Natural killer cell (primary cell): ENCODE measurements at regions not wholly inside any gene's neighbourhood (a gene's known extent, or its start where the extent isn't known, plus 50 kb on each side); places are given as distances from the start of the nearest gene placed in this dataset.
"Not testable (repeated sequence)": the region's sequence is repeated elsewhere in the genome, so short reads cannot be mapped to it uniquely, and the experiment has no call there.

ENCODE experiments used
- ATAC-seq, 3 donors: fragments of 150-1000 bp in 2 of 3; fragments of 200-7000 bp in 1 of 3; cut with Tn5 transposase; 1 replicate in 1 of 3; 2 replicates in 2 of 3; pipeline ENCODE4 v1.10.0; 2021; ENCODE audit warnings: mild to moderate bottlenecking in 2 of 3, moderate library complexity in 2 of 3
- DNase-seq, 2 donors: peaks; one replicate each; pipeline versions ENCODE4 v3.0.0 to v3.0.0-alpha.2; 2013 to 2021; ENCODE audit warnings: mixed read lengths in 1 of 2
- H3K27ac ChIP-seq: one replicate; pipeline ENCODE4 v1.5.1; 2013; ENCODE audit warnings: mild to moderate bottlenecking, low read length
- H3K27me3 ChIP-seq: one replicate; pipeline ENCODE4 v1.6.1; 2013; ENCODE audit warnings: low read length; ENCODE audit not compliant: control insufficient read depth, insufficient read depth
- H3K36me3 ChIP-seq: one replicate; pipeline ENCODE4 v1.6.1; 2013; ENCODE audit warnings: low read length; ENCODE audit not compliant: control insufficient read depth, insufficient read depth
- H3K4me1 ChIP-seq: one replicate; pipeline ENCODE4 v1.6.1; 2013; ENCODE audit warnings: low read length; ENCODE audit not compliant: control insufficient read depth, insufficient read depth
- H3K4me3 ChIP-seq: one replicate; pipeline ENCODE4 v1.5.1; 2013; ENCODE audit warnings: low read length
- H3K9me3 ChIP-seq: one replicate; pipeline ENCODE4 v1.6.1; 2013; ENCODE audit warnings: low read length; ENCODE audit not compliant: control insufficient read depth, insufficient read depth
- H3K27ac Mint-ChIP-seq, 2 donors: one replicate each; pipeline ENCODE4 v1.8.0; 2022; ENCODE audit warnings: mild to moderate bottlenecking in 2 of 2, mixed read lengths in 2 of 2, moderate library complexity in 1 of 2
- H3K27me3 Mint-ChIP-seq, 2 donors: one replicate each; pipeline ENCODE4 v1.8.0; 2022; ENCODE audit warnings: low read depth in 2 of 2, mixed read lengths in 2 of 2
- H3K36me3 Mint-ChIP-seq: one replicate; pipeline ENCODE4 v1.8.0; 2022; ENCODE audit warnings: mixed read lengths
- H3K4me1 Mint-ChIP-seq, 2 donors: one replicate each; pipeline ENCODE4 v1.8.0; 2022; ENCODE audit warnings: mixed read lengths in 2 of 2
- H3K4me3 Mint-ChIP-seq: one replicate; pipeline ENCODE4 v1.8.0; 2022; ENCODE audit warnings: mild to moderate bottlenecking, moderate library complexity, mixed read lengths
- H3K9me3 Mint-ChIP-seq, 2 donors: one replicate each; pipeline ENCODE4 v1.8.0; 2022; ENCODE audit warnings: mixed read lengths in 2 of 2
- WGBS: methylation state at CpG from one replicate; pipeline ENCODE4 v1.1.7; 2013; ENCODE audit warnings: missing lambda C conversion rate; ENCODE audit not compliant: insufficient coverage; 5-methylcytosine and 5-hydroxymethylcytosine counted together
- intact Hi-C: fragments of 100-400 bp; cut with micrococcal nuclease; formaldehyde crosslinking; loops from one replicate; pipeline ENCODE4 v1.14.2; 2022

- H3K36me3 ChIP-seq, H3K27ac Mint-ChIP-seq, H3K27me3 Mint-ChIP-seq, H3K36me3 Mint-ChIP-seq, H3K4me3 ChIP-seq, H3K27me3 ChIP-seq, H3K9me3 Mint-ChIP-seq, ATAC-seq, H3K27ac ChIP-seq, H3K4me1 Mint-ChIP-seq, H3K9me3 ChIP-seq, H3K4me1 ChIP-seq, DNase-seq, H3K4me3 Mint-ChIP-seq, intact Hi-C loops: not testable (repeated sequence)
- WGBS: no CpG with 5 or more reads among the region's 1 CpG
Measured at GRCh38 chr10:46645110-46645509, 66.2 kb downstream of the SYT15 start.

GRCh38 chr10:46646132-46646531 lies 67.2 kb downstream of the SYT15 start:
- H3K4me3 Mint-ChIP-seq, intact Hi-C loops, H3K9me3 ChIP-seq, H3K27ac ChIP-seq, H3K27me3 ChIP-seq, H3K4me3 ChIP-seq, DNase-seq, H3K4me1 ChIP-seq, H3K4me1 Mint-ChIP-seq, H3K27me3 Mint-ChIP-seq, H3K36me3 ChIP-seq, H3K27ac Mint-ChIP-seq, H3K36me3 Mint-ChIP-seq, ATAC-seq, H3K9me3 Mint-ChIP-seq: not testable (repeated sequence)
- no CpG with 5 or more reads among the region's 3 CpGs for WGBS

DNA sequence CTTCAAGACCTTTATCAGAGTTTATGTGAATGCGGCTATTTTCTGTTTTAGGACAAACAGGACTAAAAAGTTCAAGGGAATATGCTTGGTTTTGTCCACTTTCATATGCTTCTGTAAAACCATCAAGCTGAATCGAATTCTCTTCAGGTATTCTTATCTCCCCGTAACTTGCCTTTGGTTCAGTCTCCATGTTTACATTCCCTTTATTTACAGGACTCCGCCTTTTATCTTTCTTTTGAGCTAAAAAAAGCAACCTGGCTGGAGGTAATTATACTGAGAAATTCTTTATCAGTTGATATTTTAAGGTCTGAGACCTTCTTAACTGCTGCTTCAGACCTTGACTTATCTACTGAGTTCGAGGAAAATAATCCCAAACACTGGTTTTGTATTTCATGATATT lies 72.0 kb downstream of the SYT15 start:
- H3K9me3 Mint-ChIP-seq, H3K4me3 ChIP-seq, H3K36me3 ChIP-seq, H3K4me3 Mint-ChIP-seq, H3K27me3 ChIP-seq, H3K9me3 ChIP-seq, intact Hi-C loops, H3K4me1 Mint-ChIP-seq, DNase-seq, H3K4me1 ChIP-seq, ATAC-seq, H3K27ac ChIP-seq, H3K27ac Mint-ChIP-seq, H3K27me3 Mint-ChIP-seq, H3K36me3 Mint-ChIP-seq: not testable (repeated sequence)
- WGBS: no CpG with 5 or more reads among the region's 5 CpGs

DNA sequence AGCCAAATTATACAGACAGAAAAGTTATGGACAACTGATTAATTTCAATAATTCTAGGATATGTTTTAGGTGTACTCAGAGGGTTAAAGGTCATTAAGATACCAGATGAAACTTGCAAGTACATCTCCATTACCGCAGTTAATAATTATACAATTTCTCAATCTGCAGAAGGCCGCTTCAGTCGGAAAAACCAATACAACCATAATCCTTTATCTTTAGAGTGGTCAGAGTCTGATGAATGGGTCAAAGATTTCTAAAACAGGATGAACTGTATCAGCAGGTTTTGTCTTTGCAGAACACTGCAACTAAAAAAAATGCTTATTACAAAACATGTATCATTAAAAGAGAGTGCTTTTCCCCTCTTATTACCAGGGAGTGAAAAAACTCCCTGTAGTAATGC lies 78.5 kb downstream of the SYT15 start:
- H3K36me3 Mint-ChIP-seq, H3K4me3 ChIP-seq, H3K9me3 Mint-ChIP-seq, intact Hi-C loops, H3K4me1 ChIP-seq, DNase-seq, H3K4me3 Mint-ChIP-seq, H3K4me1 Mint-ChIP-seq, H3K9me3 ChIP-seq, ATAC-seq, H3K27ac Mint-ChIP-seq, H3K27me3 ChIP-seq, H3K27me3 Mint-ChIP-seq, H3K36me3 ChIP-seq, H3K27ac ChIP-seq: not testable (repeated sequence)
- no CpG with 5 or more reads among the region's 3 CpGs for WGBS

- H3K36me3 Mint-ChIP-seq, H3K27me3 ChIP-seq, ATAC-seq, H3K4me1 Mint-ChIP-seq, DNase-seq, H3K9me3 ChIP-seq, H3K4me3 Mint-ChIP-seq, H3K27ac Mint-ChIP-seq, H3K4me3 ChIP-seq, intact Hi-C loops, H3K27ac ChIP-seq, H3K9me3 Mint-ChIP-seq, H3K4me1 ChIP-seq, H3K27me3 Mint-ChIP-seq, H3K36me3 ChIP-seq: not testable (repeated sequence)
- 67% methylated on average over 1 of the region's 8 CpGs for WGBS
Measured at GRCh38 chr10:46660027-46660834, 81.3 kb downstream of the SYT15 start.

DNA sequence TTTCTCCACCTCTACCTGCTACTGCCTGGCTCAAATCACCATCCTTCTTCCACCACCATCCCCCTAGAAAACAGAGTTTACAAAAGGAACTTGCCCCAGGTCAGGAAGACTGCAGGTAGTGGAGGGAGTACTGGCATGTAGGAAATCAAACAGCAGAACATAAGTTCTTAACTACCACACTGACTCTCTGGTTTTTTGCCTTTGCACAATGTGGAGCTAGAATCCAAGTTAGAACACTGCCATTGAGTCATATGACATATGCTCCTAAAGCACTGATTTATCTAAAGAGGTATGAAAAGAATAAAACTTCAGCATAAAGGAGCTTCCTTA lies 81.9 kb downstream of the SYT15 start:
- H3K36me3 Mint-ChIP-seq, H3K36me3 ChIP-seq, H3K27me3 Mint-ChIP-seq, H3K9me3 Mint-ChIP-seq, ATAC-seq, DNase-seq, H3K4me1 ChIP-seq, intact Hi-C loops, H3K4me3 Mint-ChIP-seq, H3K27ac Mint-ChIP-seq, H3K27ac ChIP-seq, H3K4me1 Mint-ChIP-seq, H3K27me3 ChIP-seq, H3K9me3 ChIP-seq, H3K4me3 ChIP-seq: not testable (repeated sequence)

GRCh38 chr10:46665536-46665935 lies 86.6 kb downstream of the SYT15 start:
- H3K36me3 Mint-ChIP-seq, H3K4me1 ChIP-seq, H3K27ac Mint-ChIP-seq, H3K4me3 ChIP-seq, intact Hi-C loops, H3K9me3 ChIP-seq, H3K27me3 ChIP-seq, H3K9me3 Mint-ChIP-seq, H3K4me1 Mint-ChIP-seq, H3K27ac ChIP-seq, H3K27me3 Mint-ChIP-seq, H3K36me3 ChIP-seq, ATAC-seq, DNase-seq, H3K4me3 Mint-ChIP-seq: not testable (repeated sequence)
- no CpG with 5 or more reads among the region's 1 CpG for WGBS

GRCh38 chr10:46668357-46668997 lies 89.5 kb downstream of the SYT15 start:
- H3K27ac ChIP-seq, H3K27ac Mint-ChIP-seq, ATAC-seq, H3K4me3 ChIP-seq, H3K4me3 Mint-ChIP-seq, H3K4me1 ChIP-seq, intact Hi-C loops, H3K9me3 Mint-ChIP-seq, H3K27me3 ChIP-seq, H3K4me1 Mint-ChIP-seq, H3K9me3 ChIP-seq, H3K27me3 Mint-ChIP-seq, DNase-seq, H3K36me3 Mint-ChIP-seq, H3K36me3 ChIP-seq: not testable (repeated sequence)
- 80% methylated on average over 3 of the region's 6 CpGs for WGBS
